ENCODE measurements at regions not wholly inside any gene's neighbourhood (a gene's known extent, or its start where the extent isn't known, plus 50 kb on each side); places are given as distances from the start of the nearest gene placed in this dataset.

GRCh38 chr12:25041006-25041741, 92.3 kb upstream of the BCAT1 start:
- Histone ChIP-seq H3K4me1 (ENCODE audit: control insufficient read depth in 1 of 2, insufficient read depth in 2 of 2, low read length in 2 of 2) (peaks cover 3 to 12% of the 10 kb centered on the region in 2 donors), H3K27ac (ENCODE audit: low read depth in 1 of 2, low read length in 2 of 2) (no peak overlapping the region), H3K36me3 (replicated peaks in 1 of 2; ENCODE audit: control insufficient read depth in 1 of 2, insufficient read depth in 2 of 2, low read length in 2 of 2) (no peaks in the 10 kb centered on the region), H3K4me2 (replicated peaks; ENCODE audit: extremely low read depth, low read length, poor library complexity, severe bottlenecking) (no peak overlapping the region), H3K9me3 (replicated peaks in 1 of 2; ENCODE audit: control insufficient read depth in 1 of 2, insufficient read depth in 1 of 2, low read length in 2 of 2) (peaks cover 0 to 2% of the 10 kb centered on the region in 2 donors), H3K9ac (ENCODE audit: insufficient read depth, low read length, poor library complexity, severe bottlenecking) (no peak overlapping the region), H4K20me1 (ENCODE audit: insufficient read depth, low read length) (no peaks in the 10 kb centered on the region), H3K4me3 (replicated peaks in 1 of 3; ENCODE audit: low read depth in 2 of 3, low read length in 3 of 3) (no peak overlapping the region), H3K27me3 (ENCODE audit: control insufficient read depth in 2 of 2, insufficient read depth in 2 of 2, low read length in 2 of 2) (no peaks in the 10 kb centered on the region), H3K79me2 (ENCODE audit: insufficient read depth, low read length) (no peaks in the 10 kb centered on the region), H2AFZ (ENCODE audit: insufficient read depth, low read depth, low read length, poor library complexity, severe bottlenecking) (peak overlapping the region; percentile 6)
- H3K36me3 Mint-ChIP-seq = peaks cover 0 to 2% of the 10 kb centered on the region in 2 donors
- peaks cover 16% of the 10 kb centered on the region for H3K4me1 Mint-ChIP-seq
- intact Hi-C loops (cut with micrococcal nuclease) = no loop called here
- peaks cover 1 to 10% (median 5%) of the 10 kb centered on the region in 7 donors for H3K9me3 Mint-ChIP-seq
- no peak overlapping the region for H3K4me3 Mint-ChIP-seq
- DNase-seq = no peak
- H3K27ac Mint-ChIP-seq = peak overlapping the region in 4 of 7 donors; percentile 26 to 64 (median 40)
- WGBS (ENCODE audit: insufficient coverage) = 91% methylated on average over 6 of the region's 9 CpGs
- TF ChIP-seq, protein P1, sequence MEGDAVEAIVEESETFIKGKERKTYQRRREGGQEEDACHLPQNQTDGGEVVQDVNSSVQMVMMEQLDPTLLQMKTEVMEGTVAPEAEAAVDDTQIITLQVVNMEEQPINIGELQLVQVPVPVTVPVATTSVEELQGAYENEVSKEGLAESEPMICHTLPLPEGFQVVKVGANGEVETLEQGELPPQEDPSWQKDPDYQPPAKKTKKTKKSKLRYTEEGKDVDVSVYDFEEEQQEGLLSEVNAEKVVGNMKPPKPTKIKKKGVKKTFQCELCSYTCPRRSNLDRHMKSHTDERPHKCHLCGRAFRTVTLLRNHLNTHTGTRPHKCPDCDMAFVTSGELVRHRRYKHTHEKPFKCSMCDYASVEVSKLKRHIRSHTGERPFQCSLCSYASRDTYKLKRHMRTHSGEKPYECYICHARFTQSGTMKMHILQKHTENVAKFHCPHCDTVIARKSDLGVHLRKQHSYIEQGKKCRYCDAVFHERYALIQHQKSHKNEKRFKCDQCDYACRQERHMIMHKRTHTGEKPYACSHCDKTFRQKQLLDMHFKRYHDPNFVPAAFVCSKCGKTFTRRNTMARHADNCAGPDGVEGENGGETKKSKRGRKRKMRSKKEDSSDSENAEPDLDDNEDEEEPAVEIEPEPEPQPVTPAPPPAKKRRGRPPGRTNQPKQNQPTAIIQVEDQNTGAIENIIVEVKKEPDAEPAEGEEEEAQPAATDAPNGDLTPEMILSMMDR (IDR thresholded peaks at IDR 0.05) = no peak
- peaks cover 0 to 2% (median 0%) of the 10 kb centered on the region in 3 donors for H3K27me3 Mint-ChIP-seq (ENCODE audit: low read depth in 3 of 3)

- H2AFZ ChIP-seq (ENCODE audit: insufficient read depth, low read depth, low read length, poor library complexity, severe bottlenecking) = peak overlapping the region; percentile 6
These were observed 91.7 kb upstream of the BCAT1 start for GRCh38 chr12:25040593-25040992.

More at GRCh38 chr12:25040593-25040992, 91.7 kb upstream of the BCAT1 start:
- Histone ChIP-seq H3K9me3 (replicated peaks in 1 of 2; ENCODE audit: control insufficient read depth in 1 of 2, insufficient read depth in 1 of 2, low read length in 2 of 2) (peaks cover 0 to 2% of the 10 kb centered on the region in 2 donors), H3K4me1 (ENCODE audit: control insufficient read depth in 1 of 2, insufficient read depth in 2 of 2, low read length in 2 of 2) (peaks cover 3 to 12% of the 10 kb centered on the region in 2 donors), H3K4me3 (replicated peaks in 1 of 3; ENCODE audit: low read depth in 2 of 3, low read length in 3 of 3) (no peak overlapping the region), H3K36me3 (replicated peaks in 1 of 2; ENCODE audit: control insufficient read depth in 1 of 2, insufficient read depth in 2 of 2, low read length in 2 of 2) (no peaks in the 10 kb centered on the region), H3K9ac (ENCODE audit: insufficient read depth, low read length, poor library complexity, severe bottlenecking) (no peak overlapping the region), H4K20me1 (ENCODE audit: insufficient read depth, low read length) (no peaks in the 10 kb centered on the region), H3K4me2 (replicated peaks; ENCODE audit: extremely low read depth, low read length, poor library complexity, severe bottlenecking) (no peak overlapping the region), H3K27ac (ENCODE audit: low read depth in 1 of 2, low read length in 2 of 2) (no peak overlapping the region), H3K27me3 (ENCODE audit: control insufficient read depth in 2 of 2, insufficient read depth in 2 of 2, low read length in 2 of 2) (no peaks in the 10 kb centered on the region), H3K79me2 (ENCODE audit: insufficient read depth, low read length) (no peaks in the 10 kb centered on the region)
- peaks cover 16% of the 10 kb centered on the region for H3K4me1 Mint-ChIP-seq
- intact Hi-C loops (cut with micrococcal nuclease) = no loop called here
- H3K9me3 Mint-ChIP-seq = peaks cover 0 to 5% (median 2%) of the 10 kb centered on the region in 7 donors
- H3K27me3 Mint-ChIP-seq (ENCODE audit: low read depth in 3 of 3) = peaks cover 0 to 2% (median 0%) of the 10 kb centered on the region in 3 donors
- peak overlapping the region in 1 of 7 donors; percentile 38 for H3K27ac Mint-ChIP-seq
- TF ChIP-seq, protein P1 (IDR thresholded peaks at IDR 0.05) = no peak
- DNase-seq = no peak
- H3K4me3 Mint-ChIP-seq = no peak overlapping the region
- peaks cover 0 to 2% of the 10 kb centered on the region in 2 donors for H3K36me3 Mint-ChIP-seq
- no CpG with 5 or more reads among the region's 4 CpGs for WGBS (ENCODE audit: insufficient coverage)

Measured in CD14-positive monocyte (primary cell).